Calu3 (cell line): ENCODE measurements at regions not wholly inside any gene's neighbourhood (a gene's known extent, or its start where the extent isn't known, plus 50 kb on each side); places are given as distances from the start of the nearest gene placed in this dataset.

ENCODE experiments used
- BruUV-seq: library from RNA; stranded (reverse); fragments of 400-500 nt; replicated peaks from 2 replicates; lab custom pipeline; 2021; lab: Mats Ljungman, UMichigan
- CTCF ChIA-PET: fragments of 300-600 bp; sonication (Branson Sonifier 250); formaldehyde crosslinking; loops from one replicate; lab custom pipeline; 2022; ENCODE audit warnings: antibody characterized with exemption; lab: Charles Lee
- DNase-seq: peaks from one replicate; pipeline ENCODE4 v3.0.0; 2022
- H3K27ac Mint-ChIP-seq: one replicate; pipeline ENCODE4 v1.8.0; 2022; ENCODE audit warnings: mixed read lengths; ENCODE audit not compliant: unreplicated experiment
- H3K27me3 Mint-ChIP-seq: one replicate; pipeline ENCODE4 v1.8.0; 2022; ENCODE audit warnings: mixed read lengths; ENCODE audit not compliant: unreplicated experiment
- H3K36me3 Mint-ChIP-seq: one replicate; pipeline ENCODE4 v1.8.0; 2022; ENCODE audit warnings: mild to moderate bottlenecking, moderate library complexity, mixed read lengths; ENCODE audit not compliant: insufficient read depth, unreplicated experiment
- H3K4me1 Mint-ChIP-seq: one replicate; pipeline ENCODE4 v1.8.0; 2022; ENCODE audit warnings: mild to moderate bottlenecking, low read depth, mixed read lengths; ENCODE audit not compliant: unreplicated experiment
- H3K4me3 Mint-ChIP-seq: one replicate; pipeline ENCODE4 v1.8.0; 2022; ENCODE audit warnings: mild to moderate bottlenecking, low read depth, moderate library complexity, mixed read lengths; ENCODE audit not compliant: unreplicated experiment
- H3K9me3 Mint-ChIP-seq: one replicate; pipeline ENCODE4 v1.8.0; 2022; ENCODE audit warnings: low read depth, mixed read lengths; ENCODE audit not compliant: unreplicated experiment
- CTCF ChIP-seq: fragments of 200-600 bp; IDR thresholded peaks from one replicate; pipeline ENCODE4 v1.8.0; 2022; ENCODE audit warnings: antibody characterized with exemption; ENCODE audit not compliant: unreplicated experiment
- intact Hi-C: fragments of 100-400 bp; cut with micrococcal nuclease; formaldehyde crosslinking; loops from one replicate; pipeline ENCODE4 v1.10.0; 2022; ENCODE audit not compliant: unreplicated experiment

- CTCF ChIA-PET: interaction anchor here (0.6 kb wide), 1 partner anchor 370 kb away, joined by 3 read pairs; no protein-coding TSS in a partner anchor
- H3K27me3 Mint-ChIP-seq: peaks cover 19% of the 10 kb centered on the region
- H3K4me3 Mint-ChIP-seq: no peak overlapping the region
- no peak for DNase-seq
- no peak for TF ChIP-seq CTCF
- H3K36me3 Mint-ChIP-seq: no peaks in the 10 kb centered on the region
- no TSS peak for BruUV-seq
- H3K4me1 Mint-ChIP-seq: no peaks in the 10 kb centered on the region
- H3K9me3 Mint-ChIP-seq: no peaks in the 10 kb centered on the region
- intact Hi-C loops: no loop called here
- no peak overlapping the region for H3K27ac Mint-ChIP-seq
Measured at GRCh38 chr18:37636831-37637477, 71.4 kb upstream of the CELF4 start.

- no peaks in the 10 kb centered on the region for H3K4me1 Mint-ChIP-seq
- H3K27ac Mint-ChIP-seq: no peak overlapping the region
- no peaks in the 10 kb centered on the region for H3K36me3 Mint-ChIP-seq
- no peak for TF ChIP-seq CTCF
- no peak overlapping the region for H3K4me3 Mint-ChIP-seq
- no peaks in the 10 kb centered on the region for H3K9me3 Mint-ChIP-seq
- CTCF ChIA-PET: no interaction called here
- no TSS peak for BruUV-seq
- H3K27me3 Mint-ChIP-seq: peaks cover 28% of the 10 kb centered on the region
- intact Hi-C loops: no loop called here
- no peak for DNase-seq
Measured at GRCh38 chr18:37634516-37634915, 68.9 kb upstream of the CELF4 start.

GRCh38 chr18:37631422-37631821 lies 65.8 kb upstream of the CELF4 start:
- CTCF ChIA-PET: no interaction called here
- H3K27ac Mint-ChIP-seq: no peak overlapping the region
- intact Hi-C loops: no loop called here
- TF ChIP-seq CTCF: no peak
- H3K4me3 Mint-ChIP-seq: no peak overlapping the region
- no peaks in the 10 kb centered on the region for H3K36me3 Mint-ChIP-seq
- DNase-seq: no peak
- peaks cover 59% of the 10 kb centered on the region for H3K27me3 Mint-ChIP-seq
- no peaks in the 10 kb centered on the region for H3K4me1 Mint-ChIP-seq
- no peaks in the 10 kb centered on the region for H3K9me3 Mint-ChIP-seq
- BruUV-seq: no TSS peak

- H3K27ac Mint-ChIP-seq: no peak overlapping the region
- no peaks in the 10 kb centered on the region for H3K9me3 Mint-ChIP-seq
- no peak overlapping the region for H3K4me3 Mint-ChIP-seq
- CTCF ChIA-PET: no interaction called here
- intact Hi-C loops: no loop called here
- H3K27me3 Mint-ChIP-seq: peaks cover 58% of the 10 kb centered on the region
- no peaks in the 10 kb centered on the region for H3K36me3 Mint-ChIP-seq
- no peak for TF ChIP-seq CTCF
- DNase-seq: no peak
- no TSS peak for BruUV-seq
- no peaks in the 10 kb centered on the region for H3K4me1 Mint-ChIP-seq
Measured at GRCh38 chr18:37630334-37630733, 64.7 kb upstream of the CELF4 start.
